ENCODE measurements at regions not wholly inside any gene's neighbourhood (a gene's known extent, or its start where the extent isn't known, plus 50 kb on each side); places are given as distances from the start of the nearest gene placed in this dataset.

DNA sequence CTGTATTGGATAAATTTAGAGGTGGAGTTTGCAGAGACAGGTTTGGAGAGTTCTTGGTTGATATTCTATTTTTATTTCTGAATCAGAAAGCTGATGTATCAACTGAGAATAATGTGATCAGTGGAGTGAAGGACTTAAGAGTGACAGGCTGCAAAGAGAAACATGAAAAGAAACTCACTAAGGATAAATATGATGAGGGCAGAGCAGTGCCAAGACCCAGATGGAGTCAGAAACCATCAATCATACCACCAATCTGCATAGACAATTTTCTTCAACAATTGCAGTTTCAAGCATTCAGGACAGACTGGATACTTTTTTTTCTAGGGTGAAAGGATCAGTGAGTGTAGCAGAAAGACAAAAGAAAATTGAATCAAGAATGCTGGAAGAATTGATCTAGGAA is 226.7 kb upstream of the NAV3 start:
- TF ChIP-seq SMC3 (IDR thresholded peaks at IDR 0.05; ENCODE audit: low read depth, low read length) (no peak), REST (IDR thresholded peaks at IDR 0.05; ENCODE audit: low read depth, low read length) (no peak), USF1 (IDR thresholded peaks at IDR 0.05; ENCODE audit: borderline replicate concordance, low read depth) (no peak)
